DMS79 treated with DMSO at 0.1 percent for 48 hours (cell line): ENCODE measurements at regions not wholly inside any gene's neighbourhood (a gene's known extent, or its start where the extent isn't known, plus 50 kb on each side); places are given as distances from the start of the nearest gene placed in this dataset.
"Not testable (repeated sequence)": the region's sequence is repeated elsewhere in the genome, so short reads cannot be mapped to it uniquely, and the experiment has no call there.

ENCODE experiments used
- DNase-seq: peaks from one replicate; lab custom pipeline; 2025; lab: John Stamatoyannopoulos, UW

- DNase-seq = no peak
Observed at GRCh38 chr18:25493401-25493800, 141.4 kb upstream of the ZNF521 start.

- no peak for DNase-seq
Observed at GRCh38 chr18:25490316-25490715, 138.3 kb upstream of the ZNF521 start.

GRCh38 chr18:25473008-25473407, 121.0 kb upstream of the ZNF521 start:
- DNase-seq = no peak

- DNase-seq = not testable (repeated sequence)
Observed at GRCh38 chr18:25470756-25471524, 119.0 kb upstream of the ZNF521 start.

- DNase-seq = no peak
Observed at GRCh38 chr18:25470062-25470461, 118.1 kb upstream of the ZNF521 start.

- DNase-seq = no peak
Observed at GRCh38 chr18:25469489-25469888, 117.5 kb upstream of the ZNF521 start.

- no peak for DNase-seq
Observed at GRCh38 chr18:25467226-25467987, 115.4 kb upstream of the ZNF521 start.

GRCh38 chr18:25465152-25465732, 113.3 kb upstream of the ZNF521 start:
- no peak for DNase-seq

GRCh38 chr18:25464227-25464626, 112.3 kb upstream of the ZNF521 start:
- no peak for DNase-seq

- no peak for DNase-seq
Observed at GRCh38 chr18:25463726-25464125, 111.8 kb upstream of the ZNF521 start.

- no peak for DNase-seq
Observed at GRCh38 chr18:25459814-25460213, 107.8 kb upstream of the ZNF521 start.

- DNase-seq = no peak
Observed at GRCh38 chr18:25457601-25458000, 105.6 kb upstream of the ZNF521 start.

GRCh38 chr18:25457126-25457525, 105.2 kb upstream of the ZNF521 start:
- DNase-seq = no peak

- no peak for DNase-seq
Observed at GRCh38 chr18:25456334-25457010, 104.5 kb upstream of the ZNF521 start.

- DNase-seq = no peak
Observed at GRCh38 chr18:25455646-25456045, 103.7 kb upstream of the ZNF521 start.

GRCh38 chr18:25455159-25455558, 103.2 kb upstream of the ZNF521 start:
- no peak for DNase-seq

- no peak for DNase-seq
Observed at GRCh38 chr18:25454730-25455129, 102.8 kb upstream of the ZNF521 start.

GRCh38 chr18:25454270-25454659, 102.3 kb upstream of the ZNF521 start:
- no peak for DNase-seq

GRCh38 chr18:25453556-25454269, 101.7 kb upstream of the ZNF521 start:
- DNase-seq = no peak

GRCh38 chr18:25451077-25451658, 99.2 kb upstream of the ZNF521 start:
- no peak for DNase-seq

- no peak for DNase-seq
Observed at GRCh38 chr18:25449046-25449445, 97.1 kb upstream of the ZNF521 start.
